ENCODE measurements at regions not wholly inside any gene's neighbourhood (a gene's known extent, or its start where the extent isn't known, plus 50 kb on each side); places are given as distances from the start of the nearest gene placed in this dataset.

- TF ChIP-seq RORB (CRISPR knock-in tag; IDR thresholded peaks at IDR 0.05) (no peak), HMGXB4 (CRISPR knock-in tag; IDR thresholded peaks at IDR 0.05) (no peak), PRRX2 (CRISPR knock-in tag; IDR thresholded peaks at IDR 0.05) (no peak), IRF2 (CRISPR knock-in tag; IDR thresholded peaks at IDR 0.05; ENCODE audit: borderline replicate concordance, low read depth) (no peak), CDX4 (CRISPR knock-in tag; IDR thresholded peaks at IDR 0.05; ENCODE audit: borderline replicate concordance) (no peak), CREB1 (CRISPR knock-in tag; IDR thresholded peaks at IDR 0.05) (no peak), ATF1 (CRISPR knock-in tag; IDR thresholded peaks at IDR 0.05) (no peak), USF2 (CRISPR knock-in tag; IDR thresholded peaks at IDR 0.05) (no peak), ZNF232 (CRISPR knock-in tag; IDR thresholded peaks at IDR 0.05) (no peak), TCF7 (CRISPR knock-in tag; IDR thresholded peaks at IDR 0.05; ENCODE audit: low read depth) (no peak), SOX15 (CRISPR knock-in tag; IDR thresholded peaks at IDR 0.05) (no peak), FOXK1 (CRISPR knock-in tag; IDR thresholded peaks at IDR 0.05) (no peak), ZNF671 (CRISPR knock-in tag; IDR thresholded peaks at IDR 0.05) (no peak)
- TF ChIP-seq, protein P1, sequence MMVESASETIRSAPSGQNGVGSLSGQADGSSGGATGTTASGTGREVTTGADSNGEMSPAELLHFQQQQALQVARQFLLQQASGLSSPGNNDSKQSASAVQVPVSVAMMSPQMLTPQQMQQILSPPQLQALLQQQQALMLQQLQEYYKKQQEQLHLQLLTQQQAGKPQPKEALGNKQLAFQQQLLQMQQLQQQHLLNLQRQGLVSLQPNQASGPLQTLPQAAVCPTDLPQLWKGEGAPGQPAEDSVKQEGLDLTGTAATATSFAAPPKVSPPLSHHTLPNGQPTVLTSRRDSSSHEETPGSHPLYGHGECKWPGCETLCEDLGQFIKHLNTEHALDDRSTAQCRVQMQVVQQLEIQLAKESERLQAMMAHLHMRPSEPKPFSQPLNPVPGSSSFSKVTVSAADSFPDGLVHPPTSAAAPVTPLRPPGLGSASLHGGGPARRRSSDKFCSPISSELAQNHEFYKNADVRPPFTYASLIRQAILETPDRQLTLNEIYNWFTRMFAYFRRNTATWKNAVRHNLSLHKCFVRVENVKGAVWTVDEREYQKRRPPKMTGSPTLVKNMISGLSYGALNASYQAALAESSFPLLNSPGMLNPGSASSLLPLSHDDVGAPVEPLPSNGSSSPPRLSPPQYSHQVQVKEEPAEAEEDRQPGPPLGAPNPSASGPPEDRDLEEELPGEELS (CRISPR knock-in tag; IDR thresholded peaks at IDR 0.05), result no peak
- TF ChIP-seq, protein P2, sequence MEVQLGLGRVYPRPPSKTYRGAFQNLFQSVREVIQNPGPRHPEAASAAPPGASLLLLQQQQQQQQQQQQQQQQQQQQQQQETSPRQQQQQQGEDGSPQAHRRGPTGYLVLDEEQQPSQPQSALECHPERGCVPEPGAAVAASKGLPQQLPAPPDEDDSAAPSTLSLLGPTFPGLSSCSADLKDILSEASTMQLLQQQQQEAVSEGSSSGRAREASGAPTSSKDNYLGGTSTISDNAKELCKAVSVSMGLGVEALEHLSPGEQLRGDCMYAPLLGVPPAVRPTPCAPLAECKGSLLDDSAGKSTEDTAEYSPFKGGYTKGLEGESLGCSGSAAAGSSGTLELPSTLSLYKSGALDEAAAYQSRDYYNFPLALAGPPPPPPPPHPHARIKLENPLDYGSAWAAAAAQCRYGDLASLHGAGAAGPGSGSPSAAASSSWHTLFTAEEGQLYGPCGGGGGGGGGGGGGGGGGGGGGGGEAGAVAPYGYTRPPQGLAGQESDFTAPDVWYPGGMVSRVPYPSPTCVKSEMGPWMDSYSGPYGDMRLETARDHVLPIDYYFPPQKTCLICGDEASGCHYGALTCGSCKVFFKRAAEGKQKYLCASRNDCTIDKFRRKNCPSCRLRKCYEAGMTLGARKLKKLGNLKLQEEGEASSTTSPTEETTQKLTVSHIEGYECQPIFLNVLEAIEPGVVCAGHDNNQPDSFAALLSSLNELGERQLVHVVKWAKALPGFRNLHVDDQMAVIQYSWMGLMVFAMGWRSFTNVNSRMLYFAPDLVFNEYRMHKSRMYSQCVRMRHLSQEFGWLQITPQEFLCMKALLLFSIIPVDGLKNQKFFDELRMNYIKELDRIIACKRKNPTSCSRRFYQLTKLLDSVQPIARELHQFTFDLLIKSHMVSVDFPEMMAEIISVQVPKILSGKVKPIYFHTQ (CRISPR knock-in tag; IDR thresholded peaks at IDR 0.05), result no peak
- TF ChIP-seq, protein P3, sequence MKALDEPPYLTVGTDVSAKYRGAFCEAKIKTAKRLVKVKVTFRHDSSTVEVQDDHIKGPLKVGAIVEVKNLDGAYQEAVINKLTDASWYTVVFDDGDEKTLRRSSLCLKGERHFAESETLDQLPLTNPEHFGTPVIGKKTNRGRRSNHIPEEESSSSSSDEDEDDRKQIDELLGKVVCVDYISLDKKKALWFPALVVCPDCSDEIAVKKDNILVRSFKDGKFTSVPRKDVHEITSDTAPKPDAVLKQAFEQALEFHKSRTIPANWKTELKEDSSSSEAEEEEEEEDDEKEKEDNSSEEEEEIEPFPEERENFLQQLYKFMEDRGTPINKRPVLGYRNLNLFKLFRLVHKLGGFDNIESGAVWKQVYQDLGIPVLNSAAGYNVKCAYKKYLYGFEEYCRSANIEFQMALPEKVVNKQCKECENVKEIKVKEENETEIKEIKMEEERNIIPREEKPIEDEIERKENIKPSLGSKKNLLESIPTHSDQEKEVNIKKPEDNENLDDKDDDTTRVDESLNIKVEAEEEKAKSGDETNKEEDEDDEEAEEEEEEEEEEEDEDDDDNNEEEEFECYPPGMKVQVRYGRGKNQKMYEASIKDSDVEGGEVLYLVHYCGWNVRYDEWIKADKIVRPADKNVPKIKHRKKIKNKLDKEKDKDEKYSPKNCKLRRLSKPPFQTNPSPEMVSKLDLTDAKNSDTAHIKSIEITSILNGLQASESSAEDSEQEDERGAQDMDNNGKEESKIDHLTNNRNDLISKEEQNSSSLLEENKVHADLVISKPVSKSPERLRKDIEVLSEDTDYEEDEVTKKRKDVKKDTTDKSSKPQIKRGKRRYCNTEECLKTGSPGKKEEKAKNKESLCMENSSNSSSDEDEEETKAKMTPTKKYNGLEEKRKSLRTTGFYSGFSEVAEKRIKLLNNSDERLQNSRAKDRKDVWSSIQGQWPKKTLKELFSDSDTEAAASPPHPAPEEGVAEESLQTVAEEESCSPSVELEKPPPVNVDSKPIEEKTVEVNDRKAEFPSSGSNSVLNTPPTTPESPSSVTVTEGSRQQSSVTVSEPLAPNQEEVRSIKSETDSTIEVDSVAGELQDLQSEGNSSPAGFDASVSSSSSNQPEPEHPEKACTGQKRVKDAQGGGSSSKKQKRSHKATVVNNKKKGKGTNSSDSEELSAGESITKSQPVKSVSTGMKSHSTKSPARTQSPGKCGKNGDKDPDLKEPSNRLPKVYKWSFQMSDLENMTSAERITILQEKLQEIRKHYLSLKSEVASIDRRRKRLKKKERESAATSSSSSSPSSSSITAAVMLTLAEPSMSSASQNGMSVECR (CRISPR knock-in tag; IDR thresholded peaks at IDR 0.05; ENCODE audit: borderline replicate concordance), result no peak
- TF ChIP-seq, protein P4, sequence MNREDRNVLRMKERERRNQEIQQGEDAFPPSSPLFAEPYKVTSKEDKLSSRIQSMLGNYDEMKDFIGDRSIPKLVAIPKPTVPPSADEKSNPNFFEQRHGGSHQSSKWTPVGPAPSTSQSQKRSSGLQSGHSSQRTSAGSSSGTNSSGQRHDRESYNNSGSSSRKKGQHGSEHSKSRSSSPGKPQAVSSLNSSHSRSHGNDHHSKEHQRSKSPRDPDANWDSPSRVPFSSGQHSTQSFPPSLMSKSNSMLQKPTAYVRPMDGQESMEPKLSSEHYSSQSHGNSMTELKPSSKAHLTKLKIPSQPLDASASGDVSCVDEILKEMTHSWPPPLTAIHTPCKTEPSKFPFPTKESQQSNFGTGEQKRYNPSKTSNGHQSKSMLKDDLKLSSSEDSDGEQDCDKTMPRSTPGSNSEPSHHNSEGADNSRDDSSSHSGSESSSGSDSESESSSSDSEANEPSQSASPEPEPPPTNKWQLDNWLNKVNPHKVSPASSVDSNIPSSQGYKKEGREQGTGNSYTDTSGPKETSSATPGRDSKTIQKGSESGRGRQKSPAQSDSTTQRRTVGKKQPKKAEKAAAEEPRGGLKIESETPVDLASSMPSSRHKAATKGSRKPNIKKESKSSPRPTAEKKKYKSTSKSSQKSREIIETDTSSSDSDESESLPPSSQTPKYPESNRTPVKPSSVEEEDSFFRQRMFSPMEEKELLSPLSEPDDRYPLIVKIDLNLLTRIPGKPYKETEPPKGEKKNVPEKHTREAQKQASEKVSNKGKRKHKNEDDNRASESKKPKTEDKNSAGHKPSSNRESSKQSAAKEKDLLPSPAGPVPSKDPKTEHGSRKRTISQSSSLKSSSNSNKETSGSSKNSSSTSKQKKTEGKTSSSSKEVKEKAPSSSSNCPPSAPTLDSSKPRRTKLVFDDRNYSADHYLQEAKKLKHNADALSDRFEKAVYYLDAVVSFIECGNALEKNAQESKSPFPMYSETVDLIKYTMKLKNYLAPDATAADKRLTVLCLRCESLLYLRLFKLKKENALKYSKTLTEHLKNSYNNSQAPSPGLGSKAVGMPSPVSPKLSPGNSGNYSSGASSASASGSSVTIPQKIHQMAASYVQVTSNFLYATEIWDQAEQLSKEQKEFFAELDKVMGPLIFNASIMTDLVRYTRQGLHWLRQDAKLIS (CRISPR knock-in tag; IDR thresholded peaks at IDR 0.05; ENCODE audit: borderline replicate concordance), result no peak
- POLR2A ChIA-PET, result interaction anchor here (0.6 kb wide), 1 partner anchor 303 kb away, joined by 9 read pairs; no protein-coding TSS in a partner anchor
- ATAC-seq (no peak), DNase-seq (ENCODE audit: low spot score) (no peak)
- CTCF ChIA-PET, result no interaction called here
- H3K4me1 Mint-ChIP-seq, result no peaks in the 10 kb centered on the region
- no peaks in the 10 kb centered on the region for H3K27me3 Mint-ChIP-seq (ENCODE audit: low read depth)
- no peak overlapping the region for H3K4me3 Mint-ChIP-seq
- H3K9me3 Mint-ChIP-seq, result peaks cover 9% of the 10 kb centered on the region
- H3K36me3 Mint-ChIP-seq, result peaks cover 4% of the 10 kb centered on the region; the same call in 1 of the 2 replicates
- H3K27ac Mint-ChIP-seq, result no peak overlapping the region
Observed at GRCh38 chr12:61687407-61687806, 572.8 kb upstream of the USP15 start.
